ENCODE measurements at regions not wholly inside any gene's neighbourhood (a gene's known extent, or its start where the extent isn't known, plus 50 kb on each side); places are given as distances from the start of the nearest gene placed in this dataset.

- no peak for DNase-seq (ENCODE audit: low read depth)
Measured at GRCh38 chr14:101108579-101109346, 205.2 kb upstream of the RTL1 start.

DNA sequence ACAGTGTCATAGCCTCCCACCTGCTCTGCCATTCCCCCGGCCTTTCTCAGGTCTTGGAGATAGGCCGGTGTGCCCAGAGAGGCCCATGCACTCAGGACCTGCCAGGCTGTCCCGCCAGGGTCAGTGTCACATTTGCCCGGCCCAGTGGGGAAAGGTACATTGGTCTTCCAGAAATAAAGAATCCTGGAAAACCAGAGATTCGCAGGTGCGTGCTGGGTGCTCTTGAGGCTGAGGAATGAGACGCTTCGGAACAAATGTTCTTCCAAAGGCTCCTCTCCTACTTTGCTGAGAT, 205.8 kb upstream of the RTL1 start:
- DNase-seq (ENCODE audit: low read depth) = no peak

DNA sequence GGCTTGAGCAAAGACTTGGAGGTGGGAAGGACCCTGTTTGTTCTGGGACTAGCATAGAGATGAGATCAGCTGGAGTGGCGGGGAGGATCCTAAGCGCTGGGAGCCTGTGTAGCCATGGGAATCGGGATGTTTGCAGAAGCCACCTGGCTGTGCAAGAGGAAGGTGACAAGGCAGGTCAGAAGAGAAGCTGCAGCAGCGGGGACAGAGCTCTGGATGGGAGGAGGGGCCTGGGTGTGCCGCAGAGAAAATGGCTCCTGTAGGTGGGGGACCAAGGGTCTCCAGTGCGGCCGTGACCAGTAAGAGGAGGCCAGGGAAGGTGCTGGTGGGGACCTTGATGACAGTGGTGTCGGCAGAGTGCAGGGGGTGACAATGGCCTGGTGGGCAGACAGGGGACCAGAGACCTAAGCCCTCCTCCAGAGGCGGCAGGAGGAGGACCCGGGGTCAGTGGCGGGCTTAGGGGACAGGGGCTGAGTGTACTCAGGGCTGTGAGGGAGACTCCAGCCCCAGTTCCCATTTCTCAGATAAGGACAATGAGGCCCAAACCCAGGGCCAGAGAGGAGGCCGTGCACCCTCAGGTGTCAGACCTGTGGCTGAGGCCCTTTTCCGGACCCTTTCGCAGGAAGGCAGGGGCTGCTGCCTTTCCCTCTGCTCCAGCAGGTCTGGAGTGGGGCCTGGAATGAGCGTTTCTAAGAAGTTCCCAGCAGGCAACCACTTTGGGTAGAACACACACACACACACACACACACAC, 206.6 kb upstream of the RTL1 start:
- no peak for DNase-seq (ENCODE audit: low read depth)

GRCh38 chr14:101110729-101111619, 207.5 kb upstream of the RTL1 start:
- no peak for DNase-seq (ENCODE audit: low read depth)

DNA sequence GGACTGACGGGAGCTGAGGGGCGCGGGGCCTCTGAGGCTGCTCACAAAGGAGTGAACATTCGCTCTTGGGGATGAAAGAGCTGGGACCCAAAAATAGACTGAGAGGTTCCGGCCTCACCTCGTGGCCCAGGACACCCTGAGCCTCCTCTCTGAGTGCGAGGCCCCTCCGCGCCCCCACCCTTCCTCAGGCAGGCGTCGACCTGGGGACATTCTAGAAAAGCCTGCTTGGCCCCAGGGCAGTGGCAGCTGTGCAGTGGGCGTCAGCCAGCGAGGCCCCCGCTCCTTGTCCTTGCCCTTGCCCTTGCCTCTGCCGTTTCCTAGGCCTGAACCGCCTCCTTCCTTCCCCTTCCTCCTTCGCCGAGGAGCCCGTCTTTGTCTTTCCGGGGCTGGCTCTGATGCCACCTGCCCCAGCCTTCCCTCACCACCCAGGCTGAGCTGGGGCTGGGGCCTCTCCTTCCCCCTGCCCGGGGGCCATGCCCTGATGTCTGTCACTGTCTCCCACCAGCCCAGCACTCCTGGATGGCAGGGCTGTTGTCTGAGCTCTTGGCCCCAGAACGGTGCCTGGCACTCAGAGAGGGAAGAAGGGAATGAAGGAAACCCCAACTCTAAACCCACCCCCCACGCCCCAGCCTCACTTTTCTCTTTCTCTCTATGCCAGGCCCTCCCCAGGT, 208.2 kb upstream of the RTL1 start:
- DNase-seq (ENCODE audit: low read depth) = no peak

GRCh38 chr14:101112351-101113107, 209.0 kb upstream of the RTL1 start:
- no peak for DNase-seq (ENCODE audit: low read depth)

GRCh38 chr14:101113108-101113612, 209.6 kb upstream of the RTL1 start:
- DNase-seq (ENCODE audit: low read depth) = no peak

- DNase-seq (ENCODE audit: low read depth) = no peak
Measured at GRCh38 chr14:101113835-101114725, 210.6 kb upstream of the RTL1 start.

DNA sequence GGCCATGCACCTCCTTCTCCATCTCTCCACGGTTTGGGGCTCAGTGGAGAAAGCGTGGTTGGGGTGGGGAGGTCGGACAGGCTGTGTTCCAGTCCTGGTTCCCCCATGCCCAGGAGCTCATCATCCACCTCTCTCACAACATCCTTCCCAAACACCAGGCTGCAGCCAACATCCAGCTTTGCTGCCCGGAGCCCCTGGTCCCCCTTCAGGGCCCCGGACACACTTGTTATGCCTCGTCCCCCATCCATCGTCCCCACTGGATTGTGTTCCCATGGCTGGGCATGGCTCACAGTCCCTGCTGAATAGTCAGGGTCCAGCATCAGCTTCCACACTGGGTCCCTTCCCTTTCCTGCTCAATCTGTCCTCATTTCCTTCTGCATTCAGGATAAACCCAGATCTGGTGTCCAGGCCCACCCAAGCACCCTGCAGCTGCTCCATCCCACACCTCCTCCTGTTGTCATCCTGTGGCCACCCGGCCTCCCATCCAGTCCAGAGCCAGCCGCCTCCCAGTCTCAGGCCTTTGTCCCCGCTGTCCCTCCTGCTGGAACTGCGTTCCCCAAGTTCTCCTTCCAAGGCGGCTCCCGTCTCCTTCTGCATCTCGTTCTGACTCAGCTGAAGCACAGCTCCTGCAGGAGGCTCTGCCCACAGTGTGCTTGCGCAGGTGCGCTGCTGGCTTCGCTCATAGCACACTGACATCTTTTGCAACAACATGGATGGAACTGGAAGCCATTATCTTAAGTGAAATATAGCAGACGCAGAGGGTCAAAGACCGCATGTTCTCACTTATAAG, 211.4 kb upstream of the RTL1 start:
- DNase-seq (ENCODE audit: low read depth) = no peak

GRCh38 chr14:101115652-101116051, 212.1 kb upstream of the RTL1 start:
- DNase-seq (ENCODE audit: low read depth) = no peak

- no peak for DNase-seq (ENCODE audit: low read depth)
Measured at GRCh38 chr14:101116065-101116464, 212.5 kb upstream of the RTL1 start.

DNA sequence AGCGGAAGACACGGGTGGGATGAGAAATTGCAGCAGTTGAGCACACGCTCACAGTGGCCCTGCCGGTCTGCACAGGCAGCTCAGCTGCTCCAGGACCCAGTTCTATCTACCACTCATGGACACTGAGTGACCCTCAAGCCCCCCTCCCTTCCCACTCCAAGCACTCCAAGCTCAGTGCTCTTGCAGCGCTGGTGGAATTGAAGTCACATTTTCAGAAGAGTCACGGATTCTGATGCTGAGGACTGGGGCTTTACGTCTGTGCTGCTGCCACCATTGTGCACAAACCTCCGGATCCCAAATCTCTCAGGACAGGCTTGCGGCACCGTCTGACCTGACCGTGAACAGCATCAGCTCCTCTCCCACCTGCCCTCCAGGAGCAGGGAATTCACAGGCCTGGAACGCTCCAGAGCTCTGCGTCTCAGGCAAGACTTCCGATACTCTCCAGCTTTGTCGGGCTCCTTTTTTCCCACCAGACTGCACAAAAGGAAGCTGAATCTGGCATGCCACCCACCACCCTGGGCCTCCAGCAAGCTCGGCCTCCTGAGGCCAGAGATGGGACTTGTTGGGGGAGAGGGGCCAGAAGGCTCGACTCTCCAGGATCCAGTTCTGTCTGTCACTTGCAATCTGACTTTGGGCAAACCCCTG, 213.1 kb upstream of the RTL1 start:
- DNase-seq (ENCODE audit: low read depth) = no peak

DNA sequence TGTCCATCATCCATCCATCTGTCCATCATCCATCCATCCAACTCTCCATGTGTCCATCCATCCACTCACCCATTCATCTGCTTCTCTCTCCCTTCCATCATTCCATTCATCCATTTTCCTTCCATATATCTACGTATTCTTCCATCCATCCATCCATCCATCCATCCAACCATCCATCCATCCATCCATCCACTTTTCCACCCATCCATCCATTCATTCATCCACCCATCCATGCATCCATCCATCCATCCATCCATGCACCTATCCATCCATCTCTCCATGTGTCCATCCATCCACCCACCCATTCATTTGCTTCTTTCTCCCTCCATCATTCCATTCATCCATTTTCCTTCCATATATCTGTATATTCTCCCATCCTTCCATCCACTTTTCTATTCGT, 214.0 kb upstream of the RTL1 start:
- DNase-seq (ENCODE audit: low read depth) = no peak

- DNase-seq (ENCODE audit: low read depth) = no peak
Measured at GRCh38 chr14:101118233-101118632, 214.7 kb upstream of the RTL1 start.

GRCh38 chr14:101118746-101119591, 215.4 kb upstream of the RTL1 start:
- DNase-seq (ENCODE audit: low read depth) = no peak

DNA sequence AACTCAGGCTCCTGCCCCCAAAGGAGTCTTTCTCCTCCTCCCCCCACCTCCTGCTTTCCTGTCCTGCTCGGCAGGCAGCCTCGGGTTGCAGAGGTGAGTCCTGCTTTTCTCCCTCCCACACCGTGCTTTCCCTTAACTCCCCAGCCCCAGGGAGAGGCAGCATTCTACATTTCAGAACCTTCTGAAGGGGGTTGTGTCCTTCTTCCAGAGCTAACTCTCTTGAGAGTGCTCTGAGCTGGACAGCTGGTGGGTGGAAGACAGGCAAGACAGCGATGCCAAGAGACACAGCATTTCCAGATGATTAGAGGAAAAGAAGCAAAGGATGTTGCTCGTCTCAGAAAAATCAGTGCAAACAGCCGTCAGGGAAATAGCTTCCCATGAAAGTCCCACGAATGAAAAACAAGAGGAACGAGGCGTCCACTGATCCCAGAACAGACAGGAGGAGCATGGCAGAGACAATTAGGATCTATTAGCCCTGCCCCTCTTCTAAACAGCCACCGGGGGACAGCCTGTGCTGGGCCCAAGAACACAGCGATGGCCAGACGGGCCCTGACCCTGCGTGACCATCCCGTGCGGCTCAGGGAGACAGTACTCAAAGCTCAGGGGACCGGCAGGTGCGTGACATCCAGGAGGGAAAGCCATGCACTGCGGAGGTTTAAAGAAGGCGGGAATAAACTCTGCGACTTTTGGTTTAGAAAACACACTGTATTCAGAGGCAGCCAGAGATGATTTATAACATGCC, 216.5 kb upstream of the RTL1 start:
- no peak for DNase-seq (ENCODE audit: low read depth)
